GM12878 (cell line): ENCODE measurements at regions not wholly inside any gene's neighbourhood (a gene's known extent, or its start where the extent isn't known, plus 50 kb on each side); places are given as distances from the start of the nearest gene placed in this dataset.

Experiments
- ATF7 ChIP-seq: fragments of 450-650 bp; IDR thresholded peaks from 2 replicates; pipeline ENCODE4 v1.6.1; 2016; ENCODE audit warnings: low read depth, mild to moderate bottlenecking
- BCL11A ChIP-seq: IDR thresholded peaks from 2 replicates; pipeline ENCODE4 v1.6.1; 2011; ENCODE audit warnings: low read depth, low read length
- BHLHE40 ChIP-seq, 2 experiments: fragments of 450-650 bp in 1 of 2; IDR thresholded peaks; 2 replicates each; pipeline ENCODE4 v1.6.1; 2011 to 2017; ENCODE audit warnings: low read depth in 2 of 2, borderline replicate concordance in 1 of 2, improper control_type of control experiment in 1 of 2, low read length in 1 of 2, mild to moderate bottlenecking in 1 of 2
- CEBPB ChIP-seq, 2 experiments: fragments of 150-350 bp in 1 of 2; IDR thresholded peaks; 2 replicates each; pipeline ENCODE4 v1.6.1; 2012 to 2014; ENCODE audit warnings: low read depth in 2 of 2, low read length in 2 of 2, borderline replicate concordance in 1 of 2, inconsistent platforms in 1 of 2
- EED ChIP-seq: sonication (generic); IDR thresholded peaks from 2 replicates; pipeline ENCODE4 v1.6.1; 2016; ENCODE audit warnings: antibody characterized with exemption, low read depth
- HDAC6 ChIP-seq: fragments of 200-600 bp; sonication (generic); IDR thresholded peaks from one replicate; pipeline ENCODE4 v1.8.0; 2017; ENCODE audit warnings: antibody characterized with exemption; ENCODE audit not compliant: unreplicated experiment
- IKZF2 ChIP-seq, 2 experiments: fragments of 450-650 bp; IDR thresholded peaks; 2 replicates each; pipeline ENCODE4 v1.6.1; 2017; ENCODE audit warnings: mild to moderate bottlenecking in 2 of 2, moderate library complexity in 2 of 2
- IRF4 ChIP-seq: IDR thresholded peaks from 2 replicates; pipeline ENCODE4 v1.6.1; 2011; ENCODE audit warnings: low read depth, low read length
- NFIC ChIP-seq: IDR thresholded peaks from 2 replicates; pipeline ENCODE4 v1.6.1; 2012; ENCODE audit warnings: low read depth, mild to moderate bottlenecking, inconsistent platforms, low read length, moderate library complexity
- RUNX3 ChIP-seq: IDR thresholded peaks from 2 replicates; pipeline ENCODE4 v1.6.1; 2012; ENCODE audit warnings: low read length, inconsistent platforms
- TCF7 ChIP-seq: IDR thresholded peaks from 2 replicates; pipeline ENCODE4 v1.6.1; 2014; ENCODE audit warnings: antibody characterized with exemption, borderline replicate concordance
- ZBED1 ChIP-seq: IDR thresholded peaks from 2 replicates; pipeline ENCODE4 v1.6.1; 2016; ENCODE audit warnings: borderline replicate concordance
- TF ChIP-seq, protein P1 (sequence below): fragments of 450-650 bp; IDR thresholded peaks from 2 replicates; pipeline ENCODE4 v1.6.1; 2016; ENCODE audit warnings: mild to moderate bottlenecking, moderate library complexity, borderline replicate concordance
- TF ChIP-seq, protein P2 (sequence below): IDR thresholded peaks from 2 replicates; pipeline ENCODE4 v1.6.1; 2012; ENCODE audit warnings: low read length, inconsistent platforms

- TF ChIP-seq, protein P1, sequence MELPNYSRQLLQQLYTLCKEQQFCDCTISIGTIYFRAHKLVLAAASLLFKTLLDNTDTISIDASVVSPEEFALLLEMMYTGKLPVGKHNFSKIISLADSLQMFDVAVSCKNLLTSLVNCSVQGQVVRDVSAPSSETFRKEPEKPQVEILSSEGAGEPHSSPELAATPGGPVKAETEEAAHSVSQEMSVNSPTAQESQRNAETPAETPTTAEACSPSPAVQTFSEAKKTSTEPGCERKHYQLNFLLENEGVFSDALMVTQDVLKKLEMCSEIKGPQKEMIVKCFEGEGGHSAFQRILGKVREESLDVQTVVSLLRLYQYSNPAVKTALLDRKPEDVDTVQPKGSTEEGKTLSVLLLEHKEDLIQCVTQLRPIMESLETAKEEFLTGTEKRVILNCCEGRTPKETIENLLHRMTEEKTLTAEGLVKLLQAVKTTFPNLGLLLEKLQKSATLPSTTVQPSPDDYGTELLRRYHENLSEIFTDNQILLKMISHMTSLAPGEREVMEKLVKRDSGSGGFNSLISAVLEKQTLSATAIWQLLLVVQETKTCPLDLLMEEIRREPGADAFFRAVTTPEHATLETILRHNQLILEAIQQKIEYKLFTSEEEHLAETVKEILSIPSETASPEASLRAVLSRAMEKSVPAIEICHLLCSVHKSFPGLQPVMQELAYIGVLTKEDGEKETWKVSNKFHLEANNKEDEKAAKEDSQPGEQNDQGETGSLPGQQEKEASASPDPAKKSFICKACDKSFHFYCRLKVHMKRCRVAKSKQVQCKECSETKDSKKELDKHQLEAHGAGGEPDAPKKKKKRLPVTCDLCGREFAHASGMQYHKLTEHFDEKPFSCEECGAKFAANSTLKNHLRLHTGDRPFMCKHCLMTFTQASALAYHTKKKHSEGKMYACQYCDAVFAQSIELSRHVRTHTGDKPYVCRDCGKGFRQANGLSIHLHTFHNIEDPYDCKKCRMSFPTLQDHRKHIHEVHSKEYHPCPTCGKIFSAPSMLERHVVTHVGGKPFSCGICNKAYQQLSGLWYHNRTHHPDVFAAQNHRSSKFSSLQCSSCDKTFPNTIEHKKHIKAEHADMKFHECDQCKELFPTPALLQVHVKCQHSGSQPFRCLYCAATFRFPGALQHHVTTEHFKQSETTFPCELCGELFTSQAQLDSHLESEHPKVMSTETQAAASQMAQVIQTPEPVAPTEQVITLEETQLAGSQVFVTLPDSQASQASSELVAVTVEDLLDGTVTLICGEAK = no peak
- TF ChIP-seq CEBPB (IDR thresholded peaks at IDR 0.05; ENCODE audit: borderline replicate concordance in 1 of 2, low read depth in 2 of 2, low read length in 2 of 2) (0 out of 4 replicates have a peak, but pooled peaks of 1 of the 2 experiments have one; percentile 18), IRF4 (0 out of 2 replicates have a peak, but pooled peaks have one; percentile 28), IKZF2 (IDR thresholded peaks at IDR 0.05) (0 out of 4 replicates have a peak, but pooled peaks of 1 of the 2 experiments have one; percentile 18), ZBED1 (peak; percentile 65; the same call in 1 of the 2 replicates), ATF7 (peak; percentile 94), RUNX3 (peak; percentile 77; the same call in 1 of the 2 replicates), BHLHE40 (IDR thresholded peaks at IDR 0.05; ENCODE audit: borderline replicate concordance in 1 of 2, low read depth in 2 of 2, low read length in 1 of 2) (peak in 1 of 2 experiments; percentile 75; a peak in 2 of 4 replicates), BCL11A (no peak), NFIC (peak; percentile 81; the same call in 1 of the 2 replicates), TCF7 (peak; percentile 46; the same call in 1 of the 2 replicates), HDAC6 (no peak), EED (0 out of 2 replicates have a peak, but pooled peaks have one; percentile 12)
- TF ChIP-seq, protein P2, sequence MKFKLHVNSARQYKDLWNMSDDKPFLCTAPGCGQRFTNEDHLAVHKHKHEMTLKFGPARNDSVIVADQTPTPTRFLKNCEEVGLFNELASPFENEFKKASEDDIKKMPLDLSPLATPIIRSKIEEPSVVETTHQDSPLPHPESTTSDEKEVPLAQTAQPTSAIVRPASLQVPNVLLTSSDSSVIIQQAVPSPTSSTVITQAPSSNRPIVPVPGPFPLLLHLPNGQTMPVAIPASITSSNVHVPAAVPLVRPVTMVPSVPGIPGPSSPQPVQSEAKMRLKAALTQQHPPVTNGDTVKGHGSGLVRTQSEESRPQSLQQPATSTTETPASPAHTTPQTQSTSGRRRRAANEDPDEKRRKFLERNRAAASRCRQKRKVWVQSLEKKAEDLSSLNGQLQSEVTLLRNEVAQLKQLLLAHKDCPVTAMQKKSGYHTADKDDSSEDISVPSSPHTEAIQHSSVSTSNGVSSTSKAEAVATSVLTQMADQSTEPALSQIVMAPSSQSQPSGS = peak; percentile 96
- TF ChIP-seq, all 136 proteins: peak for 18
Measured at GRCh38 chr2:156147594-156148330, 184.8 kb downstream of the NR4A2 start (continued).
